Epidermal melanocyte (primary cell): ENCODE measurements at regions not wholly inside any gene's neighbourhood (a gene's known extent, or its start where the extent isn't known, plus 50 kb on each side); places are given as distances from the start of the nearest gene placed in this dataset.

Experiments
- DNase-seq: peaks from one replicate; pipeline ENCODE4 v3.0.0; 2011; ENCODE audit warnings: low spot score; ENCODE audit not compliant: insufficient read length

DNA sequence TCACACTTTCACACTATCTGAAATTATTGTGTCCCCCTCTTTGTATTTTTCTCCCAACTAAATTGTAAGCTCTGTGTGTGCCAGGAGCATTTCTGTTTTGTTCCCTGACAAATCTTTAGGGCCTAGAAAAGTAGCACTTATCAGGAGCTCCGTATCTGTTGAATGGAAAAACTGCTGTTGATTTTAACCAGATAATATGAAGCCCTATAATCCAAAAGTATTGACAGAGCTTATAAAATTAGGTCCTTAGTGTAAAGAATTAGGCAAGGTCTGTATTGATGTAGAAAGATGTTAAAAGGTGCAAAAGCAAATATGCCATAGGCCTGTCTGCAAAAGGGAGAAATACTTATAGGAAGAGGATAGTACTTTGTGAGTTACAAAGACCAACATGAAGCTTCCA lies 109.4 kb upstream of the ISL1 start:
- DNase-seq = no peak

- no peak for DNase-seq
Observed at GRCh38 chr5:51275428-51275827, 107.8 kb upstream of the ISL1 start.

DNA sequence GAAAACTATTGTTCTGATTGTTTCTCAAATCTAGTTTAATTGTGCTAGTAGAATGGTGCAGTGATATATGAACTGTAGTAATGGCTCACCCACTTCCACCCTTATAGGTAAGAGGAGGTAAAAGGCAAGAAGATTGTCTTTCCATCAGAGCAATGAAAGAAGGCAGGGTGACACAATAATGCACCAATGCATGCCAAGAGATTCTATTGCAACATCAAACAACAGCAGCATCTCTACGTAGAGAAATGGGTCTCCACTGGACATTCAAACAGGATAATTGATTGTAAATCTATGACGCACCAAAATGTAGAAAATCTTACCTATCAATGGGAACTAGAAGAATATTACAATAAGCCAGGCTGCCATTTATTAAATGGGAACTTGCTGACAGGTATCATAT lies 107.0 kb upstream of the ISL1 start:
- no peak for DNase-seq

DNA sequence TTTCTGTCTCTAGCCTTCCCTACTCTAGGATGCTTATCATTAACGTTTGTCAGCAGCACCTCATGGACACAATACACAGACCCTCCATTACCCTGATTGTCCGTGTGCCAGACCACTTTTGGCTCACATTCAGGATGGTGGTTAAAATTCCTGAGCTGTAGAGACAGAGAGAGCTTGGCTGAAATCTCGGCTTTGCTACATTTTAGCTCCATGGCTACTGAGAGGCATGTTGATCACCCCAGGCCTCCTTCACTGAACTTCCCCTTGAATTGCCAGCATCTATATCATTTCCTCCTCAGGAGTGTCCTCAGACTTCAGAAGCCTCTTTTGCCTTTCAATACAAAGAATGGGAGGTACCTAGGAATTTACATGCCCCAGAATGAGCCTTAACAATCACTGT lies 104.7 kb upstream of the ISL1 start:
- no peak for DNase-seq

- no peak for DNase-seq
Observed at GRCh38 chr5:51279983-51280706, 103.1 kb upstream of the ISL1 start.

DNA sequence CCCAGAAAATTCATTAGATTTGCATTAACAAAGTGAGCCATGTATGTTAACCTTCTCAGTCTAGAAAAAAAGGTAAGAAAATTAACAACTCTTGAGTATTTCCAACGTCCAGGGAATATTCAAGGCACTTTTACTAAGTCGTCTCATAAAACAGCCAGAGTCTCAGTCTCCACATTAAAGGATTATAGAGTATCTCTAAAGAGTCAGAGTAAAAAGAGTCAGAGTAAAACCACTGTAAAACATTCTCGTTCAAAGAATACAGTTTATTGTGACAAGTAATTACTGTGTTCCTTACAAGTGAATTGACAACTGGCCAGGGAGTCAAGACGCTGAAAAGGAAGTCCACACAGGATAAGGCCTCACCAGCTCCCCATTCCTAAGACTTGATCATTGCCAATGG lies 97.2 kb upstream of the ISL1 start:
- no peak for DNase-seq

GRCh38 chr5:51302343-51302742 lies 80.9 kb upstream of the ISL1 start:
- DNase-seq = no peak

DNA sequence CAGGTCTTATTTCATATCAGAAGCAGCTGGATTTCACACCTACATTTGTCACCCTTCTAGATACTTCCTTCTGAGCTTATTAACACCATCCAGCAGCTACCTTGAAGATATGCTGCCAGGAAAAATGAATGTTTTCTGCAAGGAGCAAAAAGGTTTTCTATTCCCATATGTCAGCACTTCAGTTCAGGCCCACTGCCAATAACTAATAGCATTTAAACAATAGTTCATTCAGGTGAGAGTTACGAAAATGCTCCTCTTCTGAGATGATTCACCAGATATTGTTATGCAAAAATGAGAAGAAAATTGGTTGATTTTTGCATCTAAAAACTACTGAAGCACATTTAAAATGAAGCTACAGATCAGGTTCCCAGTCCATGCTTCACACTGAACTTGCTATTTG lies 56.4 kb upstream of the ISL1 start:
- DNase-seq = no peak
